ENCODE measurements at regions not wholly inside any gene's neighbourhood (a gene's known extent, or its start where the extent isn't known, plus 50 kb on each side); places are given as distances from the start of the nearest gene placed in this dataset.

- Mint-ChIP-seq H3K4me3 (no peak overlapping the region), H3K36me3 (peaks cover 77% of the 10 kb centered on the region), H3K4me1 (no peaks in the 10 kb centered on the region), H3K27me3 (ENCODE audit: low read depth) (peaks cover 13% of the 10 kb centered on the region), H3K27ac (no peak overlapping the region), H3K9me3 (peaks cover 88% of the 10 kb centered on the region)
- no peak for TF ChIP-seq RELA (CRISPR knock-in tag; IDR thresholded peaks at IDR 0.05; ENCODE audit: borderline replicate concordance)
- no peak for TF ChIP-seq SMAD4 (CRISPR knock-in tag; IDR thresholded peaks at IDR 0.05)
- ChIA-PET CTCF (no interaction called here), POLR2A (no interaction called here)
- no peak for ATAC-seq
- DNase-seq (ENCODE audit: low spot score): no peak
These were observed 942.3 kb upstream of the TMEM132C start for GRCh38 chr12:127324681-127325080.

GRCh38 chr12:127327986-127328385 is 939.0 kb upstream of the TMEM132C start:
- CTCF ChIA-PET: no interaction called here
- peaks cover 75% of the 10 kb centered on the region for H3K36me3 Mint-ChIP-seq
- no peak for TF ChIP-seq ARID4B (CRISPR knock-in tag; IDR thresholded peaks at IDR 0.05; ENCODE audit: borderline replicate concordance)
- no peak for TF ChIP-seq IRF2 (CRISPR knock-in tag; IDR thresholded peaks at IDR 0.05; ENCODE audit: borderline replicate concordance, low read depth)
- no peak for TF ChIP-seq CBFB (CRISPR knock-in tag; IDR thresholded peaks at IDR 0.05; ENCODE audit: low read depth)
- TF ChIP-seq PRDM15 (CRISPR knock-in tag; IDR thresholded peaks at IDR 0.05): no peak
- TF ChIP-seq MLX (CRISPR knock-in tag; IDR thresholded peaks at IDR 0.05): no peak
- TF ChIP-seq HMGXB4 (CRISPR knock-in tag; IDR thresholded peaks at IDR 0.05): no peak
- no peaks in the 10 kb centered on the region for H3K4me1 Mint-ChIP-seq
- no peak overlapping the region for H3K27ac Mint-ChIP-seq
- DNase-seq (ENCODE audit: low spot score): no peak
- peaks cover 13% of the 10 kb centered on the region for H3K27me3 Mint-ChIP-seq (ENCODE audit: low read depth)
- H3K4me3 Mint-ChIP-seq: no peak overlapping the region
- POLR2A ChIA-PET: no interaction called here
- ATAC-seq: no peak
- peaks cover 88% of the 10 kb centered on the region for H3K9me3 Mint-ChIP-seq

- no peak overlapping the region for H3K4me3 Mint-ChIP-seq
- no peaks in the 10 kb centered on the region for H3K4me1 Mint-ChIP-seq
- H3K36me3 Mint-ChIP-seq: peaks cover 75% of the 10 kb centered on the region
- no peak for ATAC-seq
- no peak overlapping the region for H3K27ac Mint-ChIP-seq
- H3K9me3 Mint-ChIP-seq: peaks cover 90% of the 10 kb centered on the region
- ChIA-PET POLR2A (no interaction called here), CTCF (no interaction called here)
- DNase-seq (ENCODE audit: low spot score): no peak
- peaks cover 13% of the 10 kb centered on the region for H3K27me3 Mint-ChIP-seq (ENCODE audit: low read depth)
- no peak for TF ChIP-seq E2F5 (CRISPR knock-in tag; IDR thresholded peaks at IDR 0.05)
- no peak for TF ChIP-seq ZNF423 (CRISPR knock-in tag; IDR thresholded peaks at IDR 0.05)
- TF ChIP-seq ATF6 (CRISPR knock-in tag; IDR thresholded peaks at IDR 0.05): no peak
- no peak for TF ChIP-seq NR1H2 (CRISPR knock-in tag; IDR thresholded peaks at IDR 0.05)
- no peak for TF ChIP-seq PRDM15 (CRISPR knock-in tag; IDR thresholded peaks at IDR 0.05)
- TF ChIP-seq MAX (CRISPR knock-in tag; IDR thresholded peaks at IDR 0.05): no peak
- no peak for TF ChIP-seq ZNF263 (CRISPR knock-in tag; IDR thresholded peaks at IDR 0.05; ENCODE audit: low read depth)
These were observed 938.1 kb upstream of the TMEM132C start for GRCh38 chr12:127328867-127329266.
